IPS-20b (cell line): ENCODE measurements at regions not wholly inside any gene's neighbourhood (a gene's known extent, or its start where the extent isn't known, plus 50 kb on each side); places are given as distances from the start of the nearest gene placed in this dataset.

ENCODE experiments used
- H3K27ac ChIP-seq: one replicate; pipeline ENCODE4 v1.5.1; 2013; ENCODE audit warnings: low read length
- H3K27me3 ChIP-seq: 2 replicates; pipeline ENCODE4 v1.6.1; 2013; ENCODE audit warnings: mild to moderate bottlenecking, low read length, inconsistent platforms; ENCODE audit not compliant: insufficient read depth
- H3K36me3 ChIP-seq: 2 replicates; pipeline ENCODE4 v1.6.1; 2013; ENCODE audit warnings: low read depth, mild to moderate bottlenecking, inconsistent platforms, low read length, moderate library complexity; ENCODE audit not compliant: insufficient read depth
- H3K4me1 ChIP-seq: 2 replicates; pipeline ENCODE4 v1.6.1; 2013; ENCODE audit warnings: mild to moderate bottlenecking, control low read depth, inconsistent platforms, low read length, moderate library complexity; ENCODE audit not compliant: insufficient read depth
- H3K4me3 ChIP-seq: 2 replicates; pipeline ENCODE4 v1.5.1; 2013; ENCODE audit warnings: mild to moderate bottlenecking, low read length, inconsistent platforms
- H3K9ac ChIP-seq: 2 replicates; pipeline ENCODE4 v1.6.1; 2013; ENCODE audit warnings: low read depth, mild to moderate bottlenecking, inconsistent platforms, low read length, moderate library complexity
- H3K9me3 ChIP-seq: 2 replicates; pipeline ENCODE4 v1.6.1; 2013; ENCODE audit warnings: mild to moderate bottlenecking, low read depth, low read length, inconsistent platforms; ENCODE audit not compliant: insufficient read depth

- Histone ChIP-seq H3K36me3 (no peaks in the 10 kb centered on the region), H3K9me3 (no peaks in the 10 kb centered on the region), H3K4me3 (no peak overlapping the region), H3K27ac (no peak overlapping the region), H3K9ac (no peak overlapping the region), H3K27me3 (no peaks in the 10 kb centered on the region), H3K4me1 (peaks cover 11% of the 10 kb centered on the region; the same call in 1 of the 2 replicates)
Observed at GRCh38 chr7:110604885-110605284, 486.0 kb upstream of the LRRN3 start.

GRCh38 chr7:110607050-110607857, 483.7 kb upstream of the LRRN3 start:
- no peak overlapping the region for H3K27ac ChIP-seq
- H3K4me3 ChIP-seq: no peak overlapping the region
- H3K36me3 ChIP-seq: no peaks in the 10 kb centered on the region
- H3K9ac ChIP-seq: no peak overlapping the region
- H3K27me3 ChIP-seq: no peaks in the 10 kb centered on the region
- no peaks in the 10 kb centered on the region for H3K4me1 ChIP-seq
- H3K9me3 ChIP-seq: no peaks in the 10 kb centered on the region

- H3K9me3 ChIP-seq: no peaks in the 10 kb centered on the region
- no peaks in the 10 kb centered on the region for H3K27me3 ChIP-seq
- H3K4me1 ChIP-seq: no peaks in the 10 kb centered on the region
- H3K27ac ChIP-seq: no peak overlapping the region
- H3K9ac ChIP-seq: no peak overlapping the region
- H3K4me3 ChIP-seq: no peak overlapping the region
- H3K36me3 ChIP-seq: no peaks in the 10 kb centered on the region
Observed at GRCh38 chr7:110609336-110609735, 481.6 kb upstream of the LRRN3 start.

- H3K9me3 ChIP-seq: no peaks in the 10 kb centered on the region
- no peak overlapping the region for H3K4me3 ChIP-seq
- H3K36me3 ChIP-seq: no peaks in the 10 kb centered on the region
- no peak overlapping the region for H3K27ac ChIP-seq
- no peaks in the 10 kb centered on the region for H3K4me1 ChIP-seq
- no peaks in the 10 kb centered on the region for H3K27me3 ChIP-seq
- no peak overlapping the region for H3K9ac ChIP-seq
Observed at GRCh38 chr7:110612680-110613079, 478.2 kb upstream of the LRRN3 start.
